H1 (cell line): ENCODE measurements at regions not wholly inside any gene's neighbourhood (a gene's known extent, or its start where the extent isn't known, plus 50 kb on each side); places are given as distances from the start of the nearest gene placed in this dataset.
"Not testable (repeated sequence)": the region's sequence is repeated elsewhere in the genome, so short reads cannot be mapped to it uniquely, and the experiment has no call there.

Source experiments
- CTCF ChIA-PET: fragments of 300-600 bp; sonication (Branson Sonifier 250); formaldehyde crosslinking; loops from one replicate; lab custom pipeline; 2021; ENCODE audit not compliant: partially characterized antibody; lab: Charles Lee
- POLR2A ChIA-PET: fragments of 300-600 bp; sonication (Branson Sonifier 250); formaldehyde crosslinking; loops from one replicate; lab custom pipeline; 2021; ENCODE audit warnings: inconsistent platforms; ENCODE audit not compliant: partially characterized antibody; lab: Charles Lee
- DNase-seq, 2 experiments: peaks; one replicate each; pipeline versions ENCODE4 v3.0.0 to v3.0.0-alpha.2; 2010 to 2022; ENCODE audit warnings: low spot score in 2 of 2, low read depth in 1 of 2, mixed read lengths in 1 of 2
- FAIRE-seq: peaks from 2 replicates; lab custom pipeline; 2011; peaks lifted over from hg19 to GRCh38; lab: Jason Lieb, UNC
- H2AFZ ChIP-seq: 2 replicates; pipeline ENCODE4 v1.8.1; 2012; ENCODE audit warnings: low read length, inconsistent platforms
- H2AK5ac ChIP-seq: 2 replicates; pipeline ENCODE4 v1.6.1; 2013; ENCODE audit warnings: low read depth, low read length
- H2BK120ac ChIP-seq: replicated peaks from 2 replicates; pipeline ENCODE3; 2013; ENCODE audit warnings: low read depth, low read length, inconsistent platforms
- H2BK12ac ChIP-seq: 2 replicates; pipeline ENCODE4 v1.6.1; 2013; ENCODE audit warnings: low read depth, low read length
- H2BK15ac ChIP-seq: 2 replicates; pipeline ENCODE4 v1.6.1; 2013; ENCODE audit warnings: low read length
- H2BK20ac ChIP-seq: 2 replicates; pipeline ENCODE4 v1.6.1; 2013; ENCODE audit warnings: low read length
- H2BK5ac ChIP-seq: 2 replicates; pipeline ENCODE4 v1.6.1; 2013; ENCODE audit warnings: low read depth, low read length
- H3K14ac ChIP-seq: 2 replicates; pipeline ENCODE4 v1.6.1; 2013; ENCODE audit warnings: inconsistent platforms; ENCODE audit not compliant: insufficient read length
- H3K18ac ChIP-seq: 2 replicates; pipeline ENCODE4 v1.6.1; 2013; ENCODE audit warnings: low read length; ENCODE audit errors: extremely low read depth
- H3K23ac ChIP-seq: 2 replicates; pipeline ENCODE4 v1.6.1; 2013; ENCODE audit warnings: inconsistent platforms; ENCODE audit not compliant: insufficient read length
- H3K23me2 ChIP-seq: 2 replicates; pipeline ENCODE4 v1.6.1; 2013; ENCODE audit warnings: low read depth, low read length
- H3K27ac ChIP-seq: 2 replicates; pipeline ENCODE4 v1.6.1; 2011; ENCODE audit warnings: low read depth, low read length, inconsistent platforms
- H3K27me3 ChIP-seq, 4 experiments: replicated peaks in 1 of 4; 1 replicate in 1 of 4; 2 replicates in 3 of 4; pipeline versions ENCODE4 v1.6.1 to v1.8.1; 2011 to 2013; ENCODE audit warnings: low read length in 3 of 4, mild to moderate bottlenecking in 3 of 4, inconsistent platforms in 2 of 4, mixed read lengths in 2 of 4, moderate library complexity in 1 of 4; ENCODE audit not compliant: control insufficient read depth in 3 of 4, insufficient read depth in 3 of 4; ENCODE audit errors: extremely low read depth in 1 of 4
- H3K36me3 ChIP-seq, 4 experiments: 2 replicates each; pipeline versions ENCODE4 v1.6.1 to v1.8.1; 2011 to 2013; ENCODE audit warnings: mild to moderate bottlenecking in 4 of 4, low read length in 3 of 4, moderate library complexity in 2 of 4, control low read depth in 1 of 4, inconsistent platforms in 1 of 4; ENCODE audit not compliant: insufficient read depth in 4 of 4, control insufficient read depth in 2 of 4
- H3K4ac ChIP-seq: replicated peaks from 2 replicates; pipeline ENCODE3; 2013; ENCODE audit warnings: low read length, low read depth, mixed read lengths, inconsistent platforms; ENCODE audit not compliant: insufficient read length
- H3K4me1 ChIP-seq, 4 experiments: replicated peaks in 1 of 4; 1 replicate in 1 of 4; 2 replicates in 3 of 4; pipeline versions ENCODE4 v1.6.1 to v1.8.1; 2011 to 2013; ENCODE audit warnings: low read length in 3 of 4, inconsistent platforms in 2 of 4, mixed read lengths in 1 of 4; ENCODE audit not compliant: insufficient read depth in 4 of 4, control insufficient read depth in 3 of 4
- H3K4me2 ChIP-seq, 2 experiments: 2 replicates each; pipeline versions ENCODE4 v1.6.1 to v1.8.1; 2011 to 2013; ENCODE audit warnings: low read depth in 2 of 2, low read length in 2 of 2, control low read depth in 1 of 2, inconsistent platforms in 1 of 2, mild to moderate bottlenecking in 1 of 2; ENCODE audit not compliant: insufficient read depth in 1 of 2
- H3K4me3 ChIP-seq, 4 experiments: fragments of 200-600, 300-600 bp in 1 of 4; sonication (generic), shearing (Covaris generic), sonication (Bioruptor Twin) in 1 of 4; 2 replicates each; pipeline versions ENCODE4 v1.5.1 to v1.8.1; 2011 to 2016; ENCODE audit warnings: low read length in 4 of 4, low read depth in 3 of 4, control low read depth in 2 of 4, inconsistent platforms in 2 of 4, mild to moderate bottlenecking in 2 of 4, mixed read lengths in 1 of 4, moderate library complexity in 1 of 4; ENCODE audit not compliant: insufficient read depth in 2 of 4; ENCODE audit errors: extremely low read depth in 1 of 4
- H3K56ac ChIP-seq: replicated peaks from 2 replicates; pipeline ENCODE3; 2013; ENCODE audit warnings: low read depth, mild to moderate bottlenecking, mixed read lengths, low read length, inconsistent platforms; ENCODE audit not compliant: insufficient read length
- H3K79me1 ChIP-seq: 2 replicates; pipeline ENCODE4 v1.6.1; 2013; ENCODE audit warnings: low read depth, low read length, control low read depth
- H3K79me2 ChIP-seq, 2 experiments: 2 replicates each; pipeline versions ENCODE4 v1.6.1 to v1.8.1; 2012 to 2013; ENCODE audit warnings: low read length in 2 of 2, mild to moderate bottlenecking in 2 of 2, inconsistent platforms in 1 of 2; ENCODE audit not compliant: insufficient read depth in 2 of 2, control insufficient read depth in 1 of 2
- H3K9ac ChIP-seq, 4 experiments: replicated peaks in 1 of 4; 1 replicate in 1 of 4; 2 replicates in 3 of 4; pipeline versions ENCODE4 v1.6.1 to v1.8.1; 2011 to 2013; ENCODE audit warnings: low read depth in 3 of 4, low read length in 3 of 4, control low read depth in 2 of 4, mild to moderate bottlenecking in 2 of 4, moderate library complexity in 2 of 4, inconsistent platforms in 1 of 4; ENCODE audit errors: extremely low read depth in 1 of 4
- H3K9me3 ChIP-seq, 2 experiments: 2 replicates each; pipeline versions ENCODE4 v1.6.1 to v1.8.1; 2012 to 2013; ENCODE audit warnings: mild to moderate bottlenecking in 2 of 2, moderate library complexity in 2 of 2, control low read depth in 1 of 2, inconsistent platforms in 1 of 2, low read depth in 1 of 2, low read length in 1 of 2, mixed read lengths in 1 of 2; ENCODE audit not compliant: insufficient read depth in 2 of 2
- H4K20me1 ChIP-seq, 2 experiments: replicated peaks in 1 of 2; 2 replicates each; pipeline versions ENCODE3 to v1.8.1; 2011 to 2013; ENCODE audit warnings: inconsistent platforms in 2 of 2, low read length in 2 of 2, mild to moderate bottlenecking in 1 of 2; ENCODE audit not compliant: insufficient read depth in 2 of 2, control insufficient read depth in 1 of 2
- H4K5ac ChIP-seq: 2 replicates; pipeline ENCODE4 v1.6.1; 2013; ENCODE audit warnings: low read length, low read depth, mixed read lengths, inconsistent platforms; ENCODE audit not compliant: insufficient read length
- H4K8ac ChIP-seq: 2 replicates; pipeline ENCODE4 v1.8.0; 2013; ENCODE audit warnings: mild to moderate bottlenecking, moderate library complexity, low read length, inconsistent platforms; ENCODE audit not compliant: insufficient read depth; ENCODE audit errors: extremely low read depth
- H4K91ac ChIP-seq: replicated peaks from 2 replicates; pipeline ENCODE3; 2013; ENCODE audit warnings: low read length, mixed read lengths, inconsistent platforms; ENCODE audit not compliant: insufficient read length
- WGBS, 2 experiments: shearing (Covaris generic) in 1 of 2; methylation state at CpG; one replicate each; pipeline versions ENCODE4 v1.1.6 to v1.1.7; 2013 to 2015; ENCODE audit warnings: low lambda C conversion rate in 2 of 2, mixed read lengths in 2 of 2, inconsistent platforms in 1 of 2, low coverage in 1 of 2, missing lambda C conversion rate in 1 of 2; ENCODE audit not compliant: insufficient replicate concordance in 2 of 2, insufficient coverage in 1 of 2, insufficient read length in 1 of 2; ENCODE audit errors: extremely low coverage in 1 of 2, missing lambda C conversion rate in 1 of 2; 5-methylcytosine and 5-hydroxymethylcytosine counted together

GRCh38 chr3:10736444-10736843 is 79.6 kb upstream of the SLC6A11 start:
- peaks cover 6 to 17% of the 10 kb centered on the region in 2 experiments; a peak in 3 of 4 replicates for H3K9me3 ChIP-seq
- H3K27me3 ChIP-seq, H2AK5ac ChIP-seq, DNase-seq, H3K36me3 ChIP-seq, H3K14ac ChIP-seq, H3K4me3 ChIP-seq, H3K4me2 ChIP-seq, H2BK20ac ChIP-seq, H2BK15ac ChIP-seq, H4K20me1 ChIP-seq, H3K4me1 ChIP-seq, H3K79me1 ChIP-seq, H3K23ac ChIP-seq, H3K56ac ChIP-seq, H4K91ac ChIP-seq, H3K4ac ChIP-seq, H2BK5ac ChIP-seq, H2AFZ ChIP-seq, H3K27ac ChIP-seq, H3K18ac ChIP-seq, POLR2A ChIA-PET, H4K8ac ChIP-seq, H3K23me2 ChIP-seq, H4K5ac ChIP-seq, FAIRE-seq, H2BK120ac ChIP-seq, H3K79me2 ChIP-seq, H2BK12ac ChIP-seq, H3K9ac ChIP-seq: not testable (repeated sequence)
- WGBS, 2 experiments, result 84% methylated on average over 3 of the region's 3 CpGs; no CpG with 5 or more reads in 1 of the 2 experiments
- CTCF ChIA-PET, result interaction anchor here (1.2 to 2.4 kb wide), 4 partner anchors 11 to 450 kb away, joined by 3 to 6 read pairs (median 4); no protein-coding TSS in a partner anchor
